Skin of body (tissue), 1 donor: ENCODE measurements at regions not wholly inside any gene's neighbourhood (a gene's known extent, or its start where the extent isn't known, plus 50 kb on each side); places are given as distances from the start of the nearest gene placed in this dataset.

ENCODE experiments used
- DNase-seq: peaks from one replicate; lab custom pipeline; 2025; lab: John Stamatoyannopoulos, UW

DNA sequence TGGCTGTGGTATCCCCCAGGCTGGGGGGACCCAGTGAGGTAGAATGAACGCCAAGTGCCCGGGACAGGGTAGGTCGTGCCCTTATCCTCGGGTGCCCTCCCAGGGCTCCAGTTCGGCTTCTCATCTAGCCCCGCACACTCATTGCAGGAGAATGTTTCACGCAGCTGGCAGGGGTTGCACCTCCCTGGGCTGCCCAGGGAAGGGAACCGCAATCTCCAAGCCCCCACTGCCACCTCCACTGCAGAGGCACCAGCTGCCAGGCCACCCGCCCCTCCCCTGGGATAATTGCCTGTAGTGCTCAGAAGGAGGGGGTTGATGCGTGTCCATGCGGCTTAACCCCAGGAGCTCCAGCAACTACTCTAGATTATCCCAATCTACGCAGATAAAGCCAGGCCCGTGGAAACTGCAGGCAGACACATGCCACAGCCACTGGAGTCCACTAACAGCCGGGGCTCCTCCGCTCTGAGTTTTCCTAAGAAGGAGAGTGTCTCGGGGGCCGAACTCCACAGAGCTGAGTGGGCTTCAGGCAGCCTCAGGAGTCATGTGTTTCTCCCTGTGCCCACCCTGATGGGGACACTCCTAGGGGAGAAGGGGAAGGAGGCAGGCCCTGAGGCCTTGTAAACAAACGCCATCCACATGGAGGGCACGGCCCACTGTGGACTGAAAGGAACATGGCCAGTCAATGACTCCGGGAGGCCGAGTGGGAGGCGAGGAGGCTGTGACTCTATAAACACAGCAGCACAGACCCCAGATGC is 137.2 kb upstream of the IQSEC1 start:
- DNase-seq: no peak

DNA sequence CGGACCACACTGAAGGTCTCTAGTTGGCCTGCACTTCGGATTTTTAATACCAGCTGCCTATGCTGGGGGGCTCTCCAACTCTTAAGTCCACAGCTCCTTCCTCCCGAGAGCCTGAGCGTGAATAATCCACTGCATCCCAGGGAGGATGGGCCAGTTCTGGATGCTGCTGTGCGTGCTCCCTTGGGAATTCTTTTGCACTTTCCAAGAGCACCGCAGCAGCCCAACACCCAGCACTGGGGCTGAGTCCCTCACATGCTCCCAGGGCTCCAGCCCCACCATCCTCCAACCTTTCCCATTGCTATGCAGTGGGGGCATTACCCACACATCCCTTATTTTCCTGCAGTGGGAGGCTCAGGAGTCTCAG is 136.4 kb upstream of the IQSEC1 start:
- DNase-seq: no peak

GRCh38 chr3:13208706-13209633 is 135.7 kb upstream of the IQSEC1 start:
- no peak for DNase-seq

DNA sequence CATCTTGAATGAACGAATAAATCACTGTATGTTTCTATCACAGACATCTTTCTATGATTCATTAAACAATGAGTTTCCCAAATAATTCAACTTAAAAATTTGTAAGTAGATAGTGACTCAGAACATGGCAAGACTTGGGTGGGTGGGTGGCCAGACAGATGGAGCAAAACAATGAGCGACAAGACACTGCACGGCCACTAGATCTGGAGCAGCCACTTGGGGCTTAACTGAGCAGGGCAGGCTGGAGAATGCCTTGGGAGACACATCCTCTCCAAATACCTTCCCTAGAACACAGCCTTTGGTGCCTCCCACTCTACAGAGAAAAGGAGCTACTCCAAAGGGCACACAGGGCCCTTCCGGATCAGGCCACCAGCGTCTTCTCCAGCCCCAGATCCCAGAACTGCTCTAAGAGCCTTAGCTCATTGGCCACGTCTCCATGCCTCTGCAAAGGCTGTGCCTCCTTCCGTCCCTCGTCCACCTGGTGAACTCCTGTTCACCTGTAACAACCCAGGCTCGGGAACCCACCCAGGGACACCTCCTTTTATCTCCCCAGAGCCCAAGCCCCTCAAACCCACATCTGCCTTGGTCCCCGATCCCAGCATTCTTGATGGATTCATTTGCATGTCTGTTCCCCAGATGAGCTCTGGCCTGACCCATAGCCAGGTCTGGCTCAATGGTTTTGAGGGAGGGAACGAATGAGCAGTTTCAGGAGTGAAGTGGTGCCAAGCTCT is 134.9 kb upstream of the IQSEC1 start:
- no peak for DNase-seq

GRCh38 chr3:13207578-13207922 is 134.3 kb upstream of the IQSEC1 start:
- DNase-seq: no peak

GRCh38 chr3:13206799-13207577 is 133.8 kb upstream of the IQSEC1 start:
- DNase-seq: no peak

DNA sequence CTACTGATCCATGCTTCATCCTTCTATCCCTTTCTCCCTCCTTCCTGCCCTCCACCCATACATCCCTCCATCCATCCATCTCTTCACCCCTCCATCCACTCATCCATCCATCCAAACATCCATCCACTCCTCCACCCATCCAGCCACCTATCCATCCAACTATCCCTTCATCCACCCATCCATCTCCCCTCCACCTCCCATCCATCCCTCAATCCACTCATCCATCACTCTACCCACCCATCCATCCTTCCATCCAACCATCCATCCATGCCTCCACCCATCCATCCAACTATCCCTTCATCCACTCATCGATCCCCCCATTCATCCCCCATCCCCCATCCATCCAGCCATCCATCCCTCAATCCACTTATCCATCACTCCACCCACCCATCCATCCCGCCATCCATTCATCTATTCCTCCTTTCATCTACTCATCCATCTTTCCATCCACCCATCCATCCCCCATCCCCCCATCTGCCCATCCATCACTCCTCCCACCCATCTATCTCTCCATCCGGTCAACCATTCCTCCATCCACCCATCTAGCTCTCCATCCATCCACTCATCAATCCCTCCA is 132.4 kb upstream of the IQSEC1 start:
- DNase-seq: no peak

GRCh38 chr3:13204177-13204581 is 130.9 kb upstream of the IQSEC1 start:
- no peak for DNase-seq

- DNase-seq: no peak
Observed at GRCh38 chr3:13203398-13204176, 130.4 kb upstream of the IQSEC1 start.

- DNase-seq: no peak
Observed at GRCh38 chr3:13202744-13203397, 129.6 kb upstream of the IQSEC1 start.

- no peak for DNase-seq
Observed at GRCh38 chr3:13201851-13202250, 128.6 kb upstream of the IQSEC1 start.

GRCh38 chr3:13200946-13201345 is 127.7 kb upstream of the IQSEC1 start:
- DNase-seq: no peak

- no peak for DNase-seq
Observed at GRCh38 chr3:13200465-13200864, 127.2 kb upstream of the IQSEC1 start.

- DNase-seq: no peak
Observed at GRCh38 chr3:13199899-13200451, 126.7 kb upstream of the IQSEC1 start.

GRCh38 chr3:13199006-13199776 is 126.0 kb upstream of the IQSEC1 start:
- no peak for DNase-seq

DNA sequence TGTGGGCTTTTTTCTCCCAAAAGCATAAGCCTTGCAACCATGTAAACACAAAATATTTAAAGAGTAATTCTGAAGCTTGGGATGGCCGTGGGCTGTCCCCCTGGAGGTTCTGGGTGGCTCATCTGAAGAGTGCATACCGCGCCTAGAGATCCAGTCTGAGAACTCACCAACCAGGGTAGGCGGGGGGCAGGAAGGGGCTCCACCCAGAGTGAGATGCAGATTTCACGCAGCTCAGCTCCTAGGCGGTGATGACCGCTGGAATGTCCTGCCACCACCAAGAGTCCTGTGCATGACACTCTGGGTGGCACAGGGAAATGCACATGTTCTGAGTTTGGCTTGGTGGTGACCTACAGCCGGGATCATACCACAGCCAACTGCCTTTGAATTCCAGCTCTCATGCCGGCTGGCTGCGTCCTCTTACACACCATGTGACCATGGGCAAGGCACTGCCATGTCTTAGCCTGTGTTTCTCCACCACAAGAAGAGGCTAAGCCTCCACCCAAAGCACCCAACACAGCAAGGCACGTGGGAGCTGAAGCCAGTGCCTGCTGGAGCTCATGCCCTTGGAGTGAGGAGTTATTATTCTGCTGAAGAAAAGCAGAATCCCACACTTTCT is 125.1 kb upstream of the IQSEC1 start:
- DNase-seq: no peak

GRCh38 chr3:13197795-13198194 is 124.6 kb upstream of the IQSEC1 start:
- DNase-seq: no peak

DNA sequence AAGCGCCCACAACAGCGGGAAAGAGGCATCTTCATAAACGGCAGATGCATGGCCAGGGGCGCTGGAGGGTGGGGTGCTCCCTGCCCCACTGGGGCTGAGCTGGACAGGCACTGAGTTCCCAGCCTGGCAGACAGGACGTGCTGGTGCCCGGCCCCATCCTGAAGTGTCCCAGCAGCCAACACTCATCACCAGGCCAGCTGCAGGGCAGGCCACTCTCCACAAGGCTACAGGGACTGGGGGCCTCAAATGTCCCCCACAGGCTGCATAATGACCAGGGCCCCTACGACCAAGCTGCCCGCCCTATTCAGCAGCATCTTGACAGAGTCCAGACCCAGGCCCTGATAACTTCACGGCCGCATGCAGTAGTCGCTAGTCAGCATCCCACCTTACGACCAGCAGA is 124.1 kb upstream of the IQSEC1 start:
- DNase-seq: no peak
